GM21381 (cell line): ENCODE measurements at regions not wholly inside any gene's neighbourhood (a gene's known extent, or its start where the extent isn't known, plus 50 kb on each side); places are given as distances from the start of the nearest gene placed in this dataset.

Experiments used
- ATAC-seq: cut with Tn5 transposase; IDR thresholded peaks from one replicate; pipeline ENCODE4 v1.9.1; 2021; ENCODE audit warnings: mild to moderate bottlenecking, moderate library complexity; ENCODE audit not compliant: unreplicated experiment

GRCh38 chr15:35911052-35911777 is 365.2 kb upstream of the DPH6 start:
- ATAC-seq: no peak

DNA sequence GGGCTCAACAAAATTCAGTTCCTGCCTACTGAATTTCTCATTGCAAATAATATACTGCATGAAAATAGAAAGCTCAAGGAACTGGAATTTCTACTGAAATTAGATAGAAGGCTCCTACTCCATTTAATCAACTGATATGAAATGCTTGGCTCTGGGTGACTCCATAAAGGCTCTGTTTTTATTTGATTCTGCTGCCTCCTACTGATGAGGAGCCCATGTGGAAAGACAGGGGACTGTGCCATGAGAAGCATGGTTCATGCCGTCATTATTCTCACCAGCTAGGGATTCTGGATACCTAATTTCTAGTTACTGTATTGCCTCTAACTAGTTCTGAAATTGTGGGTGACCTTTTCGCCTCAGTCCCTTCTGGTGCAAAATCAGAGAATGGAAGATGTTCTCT is 366.2 kb upstream of the DPH6 start:
- no peak for ATAC-seq

DNA sequence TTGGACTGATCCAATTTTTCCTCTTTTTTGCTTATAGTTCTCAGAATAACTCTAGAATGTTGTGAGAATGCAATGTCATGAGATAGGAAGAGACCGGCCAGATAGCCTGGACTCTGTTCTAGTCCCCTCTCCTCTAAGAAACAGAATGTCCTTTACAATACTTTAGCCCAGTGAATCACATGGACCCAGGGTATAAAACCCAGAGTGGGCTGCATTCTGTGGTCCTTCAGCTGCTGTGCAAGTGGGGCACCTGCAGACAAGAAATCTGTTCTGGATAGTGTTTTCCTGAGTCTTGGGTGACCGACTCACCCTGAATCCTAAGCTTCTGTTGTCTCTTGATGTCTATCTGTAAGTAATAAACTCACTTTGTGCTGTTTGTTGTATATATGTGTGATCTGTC is 368.6 kb upstream of the DPH6 start:
- ATAC-seq: no peak

DNA sequence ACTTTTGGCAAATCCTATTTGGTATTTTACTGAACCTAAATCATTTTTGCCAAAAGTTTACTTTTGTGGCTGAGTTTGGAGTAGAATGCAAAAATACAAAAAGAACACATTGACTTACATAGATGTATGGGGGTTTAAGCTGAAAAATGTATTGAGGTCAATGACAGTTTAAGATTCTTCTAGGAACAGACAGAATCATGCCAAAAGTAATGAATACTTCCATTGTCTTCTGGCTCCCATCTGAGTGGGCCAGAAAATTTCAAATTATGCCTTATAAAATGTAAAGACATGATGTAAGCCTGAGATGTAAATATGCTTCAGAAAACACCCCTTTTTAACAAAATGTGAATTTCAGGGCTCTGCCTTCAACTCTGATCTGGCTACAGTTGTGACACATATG is 375.1 kb upstream of the DPH6 start:
- no peak for ATAC-seq

DNA sequence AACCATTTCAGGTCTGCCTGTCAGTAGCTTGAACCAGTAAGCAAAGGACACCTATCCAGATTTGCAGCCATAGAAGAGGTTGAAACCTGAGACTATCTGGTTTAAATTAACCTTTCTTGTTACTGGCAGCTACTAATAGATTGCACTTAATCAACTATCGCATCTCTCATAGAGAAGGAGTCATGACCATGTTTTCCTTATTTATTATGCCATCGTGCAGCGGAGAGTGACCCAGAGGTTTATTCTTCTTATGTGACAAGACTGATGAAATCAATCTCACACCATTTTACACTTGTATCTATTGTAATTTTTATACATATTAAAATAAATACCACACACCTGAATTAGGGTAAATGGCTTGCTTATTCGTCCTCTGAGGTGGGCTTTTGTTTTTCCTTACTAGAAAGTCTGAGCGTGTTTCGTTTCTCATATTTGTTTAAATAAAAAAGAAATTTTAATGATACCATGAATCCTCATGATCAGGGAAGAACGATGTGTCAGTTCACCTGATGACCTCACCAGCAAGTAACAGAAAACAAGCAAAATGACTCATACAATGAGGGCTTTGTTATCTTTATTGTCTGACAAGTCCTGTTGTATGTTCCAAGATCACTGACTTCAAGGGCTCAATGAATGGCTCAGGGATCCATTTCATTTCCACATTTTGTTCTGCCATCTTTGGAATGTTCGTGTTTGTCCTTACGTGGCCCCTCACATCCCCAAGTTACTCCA is 379.5 kb upstream of the DPH6 start:
- ATAC-seq: no peak

DNA sequence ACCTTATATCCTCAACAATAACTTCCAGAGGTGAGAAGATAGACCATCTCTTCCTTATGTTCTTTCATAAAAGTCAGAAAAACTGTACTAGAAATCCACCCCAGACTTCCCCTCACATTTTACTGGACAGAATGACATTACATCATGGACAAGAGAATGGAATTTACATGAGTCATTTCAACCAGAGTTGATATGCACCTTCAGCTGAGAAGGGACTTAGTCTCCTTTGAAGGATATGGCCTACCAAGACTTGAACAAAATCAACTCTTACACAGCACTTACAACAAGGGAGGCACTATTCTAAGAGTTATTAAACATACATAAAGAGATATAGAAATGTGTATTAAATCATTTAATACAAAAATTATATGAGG is 380.0 kb upstream of the DPH6 start:
- no peak for ATAC-seq

- no peak for ATAC-seq
These were observed 382.9 kb upstream of the DPH6 start for GRCh38 chr15:35928847-35929246.

- peak; percentile 72 for ATAC-seq
These were observed 383.9 kb upstream of the DPH6 start for GRCh38 chr15:35929740-35930444.

DNA sequence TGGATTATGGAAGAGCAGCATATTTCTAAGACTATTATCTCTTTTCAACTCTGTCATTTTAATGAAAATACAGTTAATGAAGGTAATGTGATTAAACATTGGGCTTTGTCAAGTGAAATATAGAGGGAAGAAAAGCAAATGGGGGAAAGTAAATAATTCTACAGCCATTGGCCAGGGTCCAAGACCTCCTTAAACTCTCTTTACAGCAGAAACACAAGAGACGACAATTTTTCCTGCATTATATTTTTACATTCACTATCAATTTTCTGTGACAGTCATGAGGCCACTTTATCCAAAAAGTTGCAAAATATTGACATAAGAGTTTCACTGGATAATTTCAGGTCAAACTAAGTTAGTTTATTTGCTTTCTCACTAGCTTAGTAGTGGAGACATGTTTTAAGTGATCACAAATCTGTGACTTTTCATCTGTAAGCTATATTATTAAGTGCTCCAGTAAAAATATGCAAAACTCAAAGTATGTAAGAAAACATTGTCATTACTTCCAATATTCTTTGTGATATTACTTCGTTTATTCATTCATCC is 385.9 kb upstream of the DPH6 start:
- ATAC-seq: no peak

DNA sequence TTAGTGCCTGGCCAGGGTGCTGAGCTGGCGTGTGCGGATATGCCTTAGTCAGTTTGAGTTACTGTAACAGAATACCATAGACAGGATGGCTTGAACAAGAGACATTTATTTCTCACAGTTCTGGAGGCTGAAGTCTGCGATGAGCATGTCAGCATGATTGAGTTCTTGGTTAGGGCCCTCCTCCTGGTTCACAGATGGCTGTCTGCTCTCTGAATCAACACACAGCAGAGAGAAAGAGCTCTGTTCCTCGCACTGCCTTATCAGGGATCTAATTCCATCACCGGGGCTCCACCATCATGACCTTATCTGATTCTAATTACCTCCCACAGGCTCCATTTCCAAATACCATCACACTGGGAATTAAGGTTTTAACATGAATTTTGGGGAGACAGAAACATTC is 386.6 kb upstream of the DPH6 start:
- no peak for ATAC-seq

GRCh38 chr15:35933531-35933930 is 387.6 kb upstream of the DPH6 start:
- no peak for ATAC-seq

DNA sequence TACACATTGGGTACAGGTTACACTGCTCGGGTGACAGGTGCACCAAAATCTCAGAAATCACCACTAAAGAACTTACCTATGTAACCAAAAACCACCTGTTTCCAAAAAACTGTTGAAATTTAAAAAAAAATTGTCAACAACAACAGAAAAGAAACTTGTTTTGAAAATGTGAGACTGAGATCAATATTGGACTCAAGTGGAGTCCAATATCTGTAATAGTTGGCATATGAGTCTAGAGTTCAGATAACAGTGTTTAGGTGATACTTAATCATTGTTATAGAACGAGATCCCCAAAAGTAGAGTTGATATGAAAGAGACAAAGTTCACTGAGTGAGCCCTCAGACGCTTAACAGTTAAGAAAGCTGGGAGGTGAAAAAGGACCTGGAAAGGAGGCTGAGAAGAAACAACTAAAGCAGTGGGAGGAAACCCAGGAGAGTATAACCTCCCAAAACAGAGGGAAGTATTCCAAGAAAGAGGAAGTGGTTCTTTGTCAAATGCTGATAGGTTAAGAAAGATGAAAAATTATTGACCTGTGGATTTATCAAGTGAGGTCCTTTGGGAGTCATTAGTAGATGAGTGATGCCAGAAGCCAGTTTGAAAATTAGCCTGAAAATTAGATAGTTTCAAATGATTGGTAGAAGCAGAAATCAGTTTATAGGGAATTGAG is 388.6 kb upstream of the DPH6 start:
- ATAC-seq: no peak

DNA sequence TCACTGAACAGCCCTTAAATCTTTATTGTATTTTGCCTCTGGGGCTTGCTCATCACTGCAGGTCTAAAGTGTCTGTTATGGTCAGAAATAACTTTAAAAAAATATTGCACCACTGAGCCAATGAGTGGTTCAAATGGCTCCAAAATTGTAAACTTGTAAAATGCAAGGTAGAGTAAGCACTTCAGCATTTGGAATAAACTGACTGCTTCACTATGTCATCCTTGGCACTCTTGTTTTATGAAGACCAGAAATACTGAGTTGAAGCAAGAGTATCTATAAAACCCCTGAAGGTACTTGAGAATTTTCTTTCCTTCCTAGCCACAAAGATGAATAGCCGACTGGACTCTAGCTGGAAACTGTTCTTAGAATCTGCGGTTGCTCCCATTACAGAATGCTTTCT is 390.3 kb upstream of the DPH6 start:
- no peak for ATAC-seq

DNA sequence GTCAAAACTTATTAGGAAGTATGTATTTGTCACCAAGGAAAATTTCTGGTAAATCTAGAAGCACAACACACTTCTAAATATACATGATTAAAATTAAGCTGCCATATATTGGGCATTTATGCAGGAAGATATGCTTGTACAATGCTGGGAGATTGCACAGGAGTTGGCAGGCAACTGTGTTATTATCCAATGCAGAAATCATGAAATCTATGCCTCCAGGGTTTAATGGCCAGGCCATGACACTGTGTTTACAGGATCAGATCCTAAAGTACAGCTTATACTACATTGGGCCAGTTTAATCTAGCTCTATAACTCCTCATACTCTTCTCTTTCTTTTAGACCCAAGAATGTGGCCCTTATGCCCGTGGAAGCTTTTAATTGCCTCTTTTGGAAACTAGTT is 391.4 kb upstream of the DPH6 start:
- ATAC-seq: no peak

DNA sequence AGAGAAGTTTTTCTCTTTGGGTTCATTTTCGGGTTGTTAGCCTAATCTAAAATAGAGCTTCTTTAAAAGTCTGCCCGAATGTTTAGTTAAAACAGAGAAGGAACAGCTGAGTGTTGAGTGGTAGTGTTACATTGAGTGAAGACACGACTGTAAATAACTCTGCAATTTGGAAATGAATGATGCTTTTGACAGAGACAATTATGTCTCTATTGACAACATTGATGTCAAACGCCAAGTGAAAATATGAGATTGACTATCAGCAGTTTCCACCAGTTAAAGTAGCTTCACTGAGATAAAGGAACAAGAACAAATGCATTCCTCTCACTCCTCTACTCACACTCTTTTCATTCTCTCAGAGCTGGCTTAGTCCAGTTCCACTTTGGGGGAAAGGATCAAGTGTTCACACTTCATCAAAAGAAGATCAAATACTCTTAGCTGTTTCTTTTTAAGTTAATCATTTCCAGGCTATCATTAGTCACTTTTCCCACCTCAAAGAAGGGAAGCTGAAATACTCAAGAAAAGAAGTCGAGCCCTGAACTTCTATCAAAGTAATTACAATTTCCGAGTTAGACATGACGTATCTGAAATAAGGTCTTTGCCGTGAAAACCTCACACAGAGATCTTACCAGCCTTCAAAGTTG is 399.1 kb upstream of the DPH6 start:
- ATAC-seq: no peak

DNA sequence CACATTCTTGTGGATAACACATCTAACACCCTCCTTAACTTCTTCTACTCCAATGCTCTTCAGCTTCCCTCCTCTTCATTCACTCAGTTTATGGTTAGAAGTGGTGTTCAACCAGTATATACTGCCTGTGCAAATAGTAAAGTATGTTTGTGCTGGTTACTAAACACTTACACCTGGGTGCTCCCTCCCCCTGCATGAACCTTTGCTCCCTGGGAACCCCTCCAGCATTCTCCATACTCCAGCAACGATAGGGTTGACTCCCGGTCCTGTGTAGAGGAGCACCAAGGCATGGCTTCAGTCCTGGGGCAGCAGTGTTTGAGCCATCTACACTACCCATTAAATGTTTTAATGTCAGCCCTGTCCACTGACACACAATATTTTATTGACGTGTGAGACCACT is 407.5 kb upstream of the DPH6 start:
- no peak for ATAC-seq

DNA sequence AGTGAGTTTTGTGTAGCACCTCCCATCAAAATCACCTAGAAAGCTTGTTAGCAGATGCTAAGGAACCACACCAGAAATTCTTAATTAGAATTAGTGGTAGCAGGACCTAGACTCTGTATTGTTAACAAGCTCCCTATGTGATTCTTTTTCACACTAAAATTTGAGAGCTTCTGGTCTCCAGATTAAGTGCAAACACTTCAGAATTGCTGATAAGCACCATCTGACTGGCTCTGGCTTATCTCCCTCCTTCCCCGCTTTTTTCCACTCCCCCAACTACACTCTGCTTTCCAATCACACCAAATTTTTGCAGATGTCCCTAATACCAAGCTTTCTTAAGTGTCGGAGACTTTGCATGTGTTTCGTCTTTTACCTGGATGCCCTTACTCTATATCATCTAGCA is 410.1 kb upstream of the DPH6 start:
- ATAC-seq: no peak

GRCh38 chr15:35958021-35958420 is 412.1 kb upstream of the DPH6 start:
- no peak for ATAC-seq

DNA sequence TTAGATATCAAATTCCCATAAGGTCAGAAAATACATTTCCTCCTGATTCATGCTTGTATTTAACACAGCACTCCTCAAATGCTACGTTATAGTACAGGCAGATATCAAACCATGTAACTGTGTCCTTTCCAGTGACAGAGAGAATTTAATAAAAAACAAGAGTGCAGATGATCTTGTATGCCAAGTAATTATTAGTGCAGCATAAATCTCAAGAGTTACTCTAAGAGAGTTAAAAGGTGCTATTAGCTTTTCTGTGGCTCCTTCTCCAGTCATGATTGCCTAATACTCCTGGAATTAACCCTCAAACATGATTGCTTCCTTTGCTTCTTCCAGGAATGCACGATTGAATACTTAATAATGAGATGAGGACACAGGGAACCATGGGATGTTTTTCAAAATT is 413.0 kb upstream of the DPH6 start:
- no peak for ATAC-seq

GRCh38 chr15:35963326-35963725 is 417.4 kb upstream of the DPH6 start:
- ATAC-seq: no peak

DNA sequence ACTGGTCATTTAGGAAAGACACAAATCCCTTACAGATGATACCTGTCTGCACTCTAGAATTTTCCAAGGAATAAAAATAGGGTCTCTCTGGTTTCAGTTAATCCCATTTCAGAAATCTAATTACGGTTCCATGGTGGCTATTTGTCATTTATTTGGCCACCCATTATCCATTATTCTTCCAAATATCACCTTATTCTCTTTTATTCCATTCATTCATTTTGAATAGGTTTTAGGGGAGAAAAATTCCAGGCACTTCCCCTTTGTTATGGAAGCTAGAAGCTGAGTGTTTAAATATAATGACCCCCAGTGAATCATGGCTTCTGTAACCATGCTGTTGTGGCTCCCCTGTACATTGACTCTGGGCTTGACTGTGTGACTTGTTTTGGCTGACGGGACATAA is 420.8 kb upstream of the DPH6 start:
- ATAC-seq: no peak
